HG02885 (cell line): ENCODE measurements at regions not wholly inside any gene's neighbourhood (a gene's known extent, or its start where the extent isn't known, plus 50 kb on each side); places are given as distances from the start of the nearest gene placed in this dataset.
"Not testable (repeated sequence)": the region's sequence is repeated elsewhere in the genome, so short reads cannot be mapped to it uniquely, and the experiment has no call there.

Experiments used
- ATAC-seq: cut with Tn5 transposase; IDR thresholded peaks from one replicate; pipeline ENCODE4 v1.9.1; 2021; ENCODE audit warnings: mild to moderate bottlenecking; ENCODE audit not compliant: unreplicated experiment, poor library complexity

- ATAC-seq, result not testable (repeated sequence)
Observed at GRCh38 chr1:232158558-232158957, 471.4 kb downstream of the SIPA1L2 start.

DNA sequence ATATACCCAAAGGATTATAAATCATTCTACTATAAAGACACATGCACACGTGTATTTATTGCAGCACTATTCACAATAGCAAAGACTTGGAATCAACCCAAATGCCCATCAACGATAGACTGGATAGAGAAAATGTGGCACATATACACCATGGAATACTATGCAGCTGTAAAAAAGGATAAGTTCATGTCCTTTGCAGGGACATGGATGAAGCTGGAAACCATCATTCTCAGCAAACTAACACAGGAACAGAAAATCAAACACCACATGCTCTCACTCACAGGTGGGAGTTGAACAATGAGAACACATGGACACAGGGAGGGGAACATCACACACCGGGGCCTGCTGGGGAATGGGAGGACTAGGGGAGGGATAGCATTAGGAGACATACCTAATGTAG lies 473.9 kb downstream of the SIPA1L2 start:
- ATAC-seq, result not testable (repeated sequence)

GRCh38 chr1:232153652-232154051 lies 476.3 kb downstream of the SIPA1L2 start:
- ATAC-seq, result no peak

DNA sequence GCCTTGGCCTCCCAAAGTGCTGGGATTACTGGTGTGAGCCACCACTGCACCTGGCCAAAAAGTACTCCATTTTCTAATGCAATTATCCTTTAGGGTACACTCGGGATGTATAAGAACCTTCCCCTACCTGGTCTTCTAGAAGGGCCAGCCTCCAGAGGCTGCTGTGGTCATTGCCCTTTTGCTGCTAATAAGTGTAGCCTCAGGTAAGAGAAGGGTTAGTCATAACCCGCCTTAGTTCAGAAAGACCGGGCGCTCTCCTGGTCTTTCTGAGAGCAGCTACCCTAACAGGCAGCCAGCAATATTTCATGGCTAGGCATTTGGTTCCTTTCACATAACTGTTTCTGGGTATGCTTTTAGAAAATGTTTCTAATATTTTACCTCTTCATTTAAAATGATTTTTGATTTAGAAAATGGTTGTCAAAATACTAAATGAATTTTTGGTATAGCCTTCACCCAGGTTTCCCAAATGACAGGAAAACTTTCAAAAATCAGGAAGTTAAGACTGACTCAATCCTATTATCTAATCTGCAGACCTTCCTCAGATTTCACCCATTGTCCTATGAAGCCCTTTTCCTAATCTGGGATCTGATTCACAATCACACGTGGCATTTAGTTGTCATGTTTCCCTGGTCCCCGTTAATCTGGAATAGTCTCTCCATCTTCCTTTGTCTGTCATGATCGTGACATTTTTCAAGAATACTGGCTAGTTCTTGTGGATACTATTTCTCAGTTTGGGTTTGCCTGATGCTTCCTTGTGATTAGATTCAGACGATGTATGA lies 479.0 kb downstream of the SIPA1L2 start:
- ATAC-seq, result no peak

GRCh38 chr1:232149287-232150201 lies 480.4 kb downstream of the SIPA1L2 start:
- ATAC-seq, result no peak

DNA sequence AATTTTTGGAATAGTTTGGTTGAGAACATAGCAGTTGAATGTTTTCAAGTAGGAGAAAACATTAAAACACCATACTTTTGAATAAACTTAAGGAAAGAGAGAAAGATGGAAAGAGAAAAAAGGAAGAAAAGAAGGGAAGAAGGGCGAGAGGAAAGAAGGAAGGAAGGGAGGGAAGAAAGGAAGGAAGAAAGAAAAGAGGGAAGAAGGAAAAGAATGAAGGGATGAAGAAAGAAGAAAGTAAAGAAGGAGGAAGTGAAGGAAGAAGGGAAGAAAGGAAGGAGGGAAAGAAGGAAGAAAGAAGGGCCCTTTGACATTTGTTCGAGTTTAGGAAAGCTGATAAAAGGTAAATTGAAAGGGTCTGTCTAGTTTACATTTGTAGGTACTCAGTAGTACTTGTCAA lies 482.7 kb downstream of the SIPA1L2 start:
- ATAC-seq, result no peak

GRCh38 chr1:232146514-232146913 lies 483.4 kb downstream of the SIPA1L2 start:
- ATAC-seq, result no peak

GRCh38 chr1:232145768-232146167 lies 484.2 kb downstream of the SIPA1L2 start:
- ATAC-seq, result no peak

- ATAC-seq, result no peak
Observed at GRCh38 chr1:232144696-232145230, 485.2 kb downstream of the SIPA1L2 start.

- ATAC-seq, result no peak
Observed at GRCh38 chr1:232143315-232143886, 486.5 kb downstream of the SIPA1L2 start.

DNA sequence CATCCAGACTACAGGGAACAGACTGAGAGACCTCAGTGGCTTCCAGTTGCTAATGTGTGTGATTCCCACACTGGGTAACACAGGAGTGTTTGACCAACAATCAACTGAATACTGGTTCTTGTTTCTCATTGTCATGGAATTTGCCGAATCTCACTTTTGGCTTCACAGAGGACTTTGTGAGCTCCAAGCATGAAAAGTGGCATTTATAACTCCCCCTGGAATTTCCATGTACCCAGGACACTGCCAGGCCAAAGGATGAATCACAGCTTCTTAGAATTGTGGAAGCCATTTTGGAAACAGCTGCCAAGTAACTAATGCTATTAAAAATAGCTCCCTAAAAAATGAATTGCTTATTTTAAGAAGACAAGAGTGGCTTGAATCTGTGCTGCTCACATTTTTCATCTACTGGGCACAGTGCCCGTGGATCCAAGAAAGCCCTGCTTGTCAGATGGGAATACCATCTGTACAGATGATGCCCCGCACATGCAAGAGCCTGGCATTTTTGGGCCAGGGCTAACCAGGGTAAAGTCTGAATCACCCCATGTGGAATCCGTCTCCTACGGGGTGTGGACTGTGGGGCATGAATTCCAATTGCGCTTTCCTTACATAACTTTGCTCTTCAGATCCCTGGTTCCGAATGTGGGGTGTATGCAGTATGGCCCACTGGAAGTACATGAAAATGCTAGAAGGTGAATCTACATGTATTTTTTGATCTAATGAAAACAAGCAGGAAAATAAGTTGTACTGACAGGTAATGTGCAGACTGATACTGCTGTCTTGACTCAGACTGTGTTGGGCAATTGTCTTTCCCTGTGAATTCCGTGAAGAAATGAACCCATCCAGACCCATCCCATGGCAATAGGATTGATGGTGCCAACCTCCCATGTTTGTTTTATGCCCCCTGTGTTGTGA lies 487.3 kb downstream of the SIPA1L2 start:
- ATAC-seq, result no peak

DNA sequence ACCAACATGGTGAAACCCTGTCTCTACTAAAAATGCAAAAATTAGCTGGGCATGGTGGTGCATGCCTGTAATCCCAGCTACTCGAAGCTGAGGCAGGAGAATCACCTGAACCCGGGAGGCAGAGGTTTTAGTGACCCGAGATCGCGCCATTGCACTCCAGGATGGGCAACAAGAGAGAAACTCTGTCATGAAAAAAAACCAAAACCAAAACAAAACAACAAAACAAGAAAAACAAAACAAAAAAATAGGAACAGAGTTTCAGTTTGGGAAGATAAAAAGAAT lies 488.8 kb downstream of the SIPA1L2 start:
- not testable (repeated sequence) for ATAC-seq

GRCh38 chr1:232140419-232141166 lies 489.3 kb downstream of the SIPA1L2 start:
- ATAC-seq, result no peak

DNA sequence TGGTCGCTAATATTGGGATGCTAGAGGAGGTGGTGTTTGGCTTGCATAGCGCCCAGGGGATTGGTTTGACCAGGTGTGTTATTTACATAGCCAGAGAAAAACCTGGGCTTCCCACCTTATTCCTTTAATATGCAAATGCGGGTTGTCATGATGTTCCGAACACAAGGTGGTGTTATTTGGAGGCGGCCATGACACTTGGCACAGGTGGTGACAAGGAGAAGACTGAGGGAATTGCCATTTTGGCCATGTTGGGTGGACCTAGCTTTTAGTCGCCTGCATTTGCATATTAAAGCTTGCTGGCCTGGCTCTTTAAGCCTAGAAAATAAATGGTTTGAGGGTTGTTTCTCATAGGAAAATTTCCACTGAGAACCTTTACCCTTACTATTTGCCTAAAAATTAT lies 490.5 kb downstream of the SIPA1L2 start:
- ATAC-seq, result no peak

- no peak for ATAC-seq
Observed at GRCh38 chr1:232138044-232138443, 491.9 kb downstream of the SIPA1L2 start.

DNA sequence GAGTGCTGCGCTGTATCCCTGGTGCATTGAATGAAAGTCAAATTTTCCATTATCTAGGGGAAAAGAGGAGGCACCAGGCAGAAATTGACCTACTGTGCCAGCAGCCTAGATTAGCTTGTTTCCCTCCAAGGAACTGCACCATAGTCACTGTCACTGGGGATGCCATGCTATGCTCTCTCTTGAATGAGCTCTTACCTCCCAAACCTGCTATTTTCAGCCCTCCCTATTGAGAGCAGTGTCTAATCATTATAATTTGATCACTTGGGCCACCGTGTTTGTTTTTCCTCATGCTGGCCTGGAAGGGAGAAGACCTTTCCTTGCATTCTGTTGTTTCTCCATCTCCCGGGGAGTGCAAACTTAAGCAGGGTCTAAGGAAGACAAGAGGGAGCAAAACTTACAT lies 492.9 kb downstream of the SIPA1L2 start:
- ATAC-seq, result no peak

GRCh38 chr1:232136136-232136535 lies 493.8 kb downstream of the SIPA1L2 start:
- no peak for ATAC-seq

DNA sequence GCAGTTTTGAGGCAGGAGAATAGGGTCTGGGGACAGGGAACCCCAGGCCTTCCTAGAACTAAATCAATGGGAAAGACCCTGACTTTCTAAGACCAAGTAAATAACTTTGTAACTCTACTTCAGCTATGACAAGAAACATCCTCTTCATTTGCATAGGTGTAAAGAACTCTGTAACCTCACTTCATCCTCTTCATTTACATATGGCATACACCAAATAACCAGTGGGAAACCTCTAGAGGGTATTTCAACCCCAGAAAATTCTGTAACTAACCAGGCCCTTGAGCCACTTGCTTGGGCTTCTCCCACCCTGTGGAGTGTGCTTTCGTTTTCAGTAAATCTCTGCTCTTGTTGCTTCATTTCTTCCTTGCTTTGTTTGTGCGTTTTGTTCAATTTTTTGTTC lies 495.6 kb downstream of the SIPA1L2 start:
- no peak for ATAC-seq

DNA sequence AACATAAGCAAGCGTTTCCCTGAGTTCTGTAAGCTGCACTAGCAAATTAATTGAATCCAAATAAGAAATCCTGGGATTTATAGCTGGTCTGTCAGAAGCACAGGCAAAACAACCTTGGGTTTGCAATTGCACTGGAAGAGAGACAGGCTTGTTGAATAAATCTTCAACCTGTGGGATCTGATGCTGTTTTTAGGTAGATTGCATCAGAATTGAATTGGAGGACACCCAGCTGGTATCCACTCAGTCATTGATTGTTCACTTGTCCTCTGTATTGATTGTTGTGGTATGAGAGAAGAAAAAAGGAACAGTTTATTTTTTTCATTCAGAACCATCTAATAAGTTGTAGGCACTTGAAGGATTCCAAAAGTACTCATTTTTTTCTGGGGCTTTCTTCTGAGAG lies 497.4 kb downstream of the SIPA1L2 start:
- ATAC-seq, result no peak
